ENCODE measurements at regions not wholly inside any gene's neighbourhood (a gene's known extent, or its start where the extent isn't known, plus 50 kb on each side); places are given as distances from the start of the nearest gene placed in this dataset.
A peak's percentile ranks its signal among the peaks of the same experiment; 100 is the strongest.

GRCh38 chr11:92735039-92735438, 234.4 kb upstream of the MTNR1B start:
- 73% methylated on average over 1 of the region's 1 CpG for WGBS
- no peaks in the 10 kb centered on the region for H3K9me3 ChIP-seq (ENCODE audit: control insufficient read depth in 4 of 4, low read length in 3 of 4)
- no peak for DNase-seq (ENCODE audit: low spot score)
- no peaks in the 10 kb centered on the region for H3K36me3 ChIP-seq (ENCODE audit: control insufficient read depth in 4 of 4, insufficient read depth in 3 of 4, low read depth in 1 of 4, low read length in 3 of 4)
- TF ChIP-seq HNF4G (IDR thresholded peaks at IDR 0.05), result no peak
- peak; percentile 31 for TF ChIP-seq CTCF (IDR thresholded peaks at IDR 0.05; ENCODE audit: low read depth, low read length, missing input control)
- no peak for TF ChIP-seq FOXA2 (IDR thresholded peaks at IDR 0.05)
- TF ChIP-seq NR2F2 (IDR thresholded peaks at IDR 0.05), result no peak
- TF ChIP-seq RAD21 (IDR thresholded peaks at IDR 0.05), result peak; percentile 32 to 58
- H3K27me3 ChIP-seq (ENCODE audit: control insufficient read depth in 4 of 4, insufficient read depth in 4 of 4, low read length in 3 of 4), result no peaks in the 10 kb centered on the region
- H3K4me3 ChIP-seq (ENCODE audit: low read depth in 1 of 3, low read length in 3 of 3), result no peak overlapping the region
- H3K4me1 ChIP-seq (ENCODE audit: control insufficient read depth in 4 of 4, insufficient read depth in 4 of 4, low read length in 3 of 4), result no peaks in the 10 kb centered on the region
- no peak overlapping the region for H3K27ac ChIP-seq (ENCODE audit: low read depth in 1 of 2, low read length in 2 of 2)
- H3K9ac ChIP-seq (ENCODE audit: low read depth in 1 of 2, low read length in 2 of 2), result no peak overlapping the region

GRCh38 chr11:92738276-92738675, 231.2 kb upstream of the MTNR1B start:
- Histone ChIP-seq H3K4me3 (ENCODE audit: low read depth in 1 of 3, low read length in 3 of 3) (no peak overlapping the region), H3K4me1 (ENCODE audit: control insufficient read depth in 4 of 4, insufficient read depth in 4 of 4, low read length in 3 of 4) (no peaks in the 10 kb centered on the region), H3K27me3 (ENCODE audit: control insufficient read depth in 4 of 4, insufficient read depth in 4 of 4, low read length in 3 of 4) (no peaks in the 10 kb centered on the region), H3K9me3 (ENCODE audit: control insufficient read depth in 4 of 4, low read length in 3 of 4) (no peaks in the 10 kb centered on the region), H3K27ac (ENCODE audit: low read depth in 1 of 2, low read length in 2 of 2) (no peak overlapping the region), H3K9ac (ENCODE audit: low read depth in 1 of 2, low read length in 2 of 2) (no peak overlapping the region), H3K36me3 (ENCODE audit: control insufficient read depth in 4 of 4, insufficient read depth in 3 of 4, low read depth in 1 of 4, low read length in 3 of 4) (no peaks in the 10 kb centered on the region)
- 89% methylated on average over 4 of the region's 4 CpGs for WGBS
- DNase-seq (ENCODE audit: low spot score), result no peak
- TF ChIP-seq GABPA (IDR thresholded peaks at IDR 0.05 in 1 of 2, conservative IDR thresholded peaks at IDR 0.05 in 1 of 2) (no peak), REST (IDR thresholded peaks at IDR 0.05) (no peak)

GRCh38 chr11:92739041-92739440, 230.4 kb upstream of the MTNR1B start:
- H3K27ac ChIP-seq (ENCODE audit: low read depth in 1 of 2, low read length in 2 of 2), result no peak overlapping the region
- no peak for DNase-seq (ENCODE audit: low spot score)
- no peaks in the 10 kb centered on the region for H3K9me3 ChIP-seq (ENCODE audit: control insufficient read depth in 4 of 4, low read length in 3 of 4)
- H3K4me3 ChIP-seq (ENCODE audit: low read depth in 1 of 3, low read length in 3 of 3), result no peak overlapping the region
- TF ChIP-seq RXRA (IDR thresholded peaks at IDR 0.05), result no peak
- TF ChIP-seq HNF4G (IDR thresholded peaks at IDR 0.05), result no peak
- no peaks in the 10 kb centered on the region for H3K36me3 ChIP-seq (ENCODE audit: control insufficient read depth in 4 of 4, insufficient read depth in 3 of 4, low read depth in 1 of 4, low read length in 3 of 4)
- no peak overlapping the region for H3K9ac ChIP-seq (ENCODE audit: low read depth in 1 of 2, low read length in 2 of 2)
- no peaks in the 10 kb centered on the region for H3K27me3 ChIP-seq (ENCODE audit: control insufficient read depth in 4 of 4, insufficient read depth in 4 of 4, low read length in 3 of 4)
- no peaks in the 10 kb centered on the region for H3K4me1 ChIP-seq (ENCODE audit: control insufficient read depth in 4 of 4, insufficient read depth in 4 of 4, low read length in 3 of 4)

- Histone ChIP-seq H3K9me3 (ENCODE audit: control insufficient read depth in 4 of 4, low read length in 3 of 4) (no peaks in the 10 kb centered on the region), H3K4me3 (ENCODE audit: low read depth in 1 of 3, low read length in 3 of 3) (no peak overlapping the region), H3K4me1 (ENCODE audit: control insufficient read depth in 4 of 4, insufficient read depth in 4 of 4, low read length in 3 of 4) (no peaks in the 10 kb centered on the region), H3K36me3 (ENCODE audit: control insufficient read depth in 4 of 4, insufficient read depth in 3 of 4, low read depth in 1 of 4, low read length in 3 of 4) (no peaks in the 10 kb centered on the region), H3K27me3 (ENCODE audit: control insufficient read depth in 4 of 4, insufficient read depth in 4 of 4, low read length in 3 of 4) (no peaks in the 10 kb centered on the region), H3K9ac (ENCODE audit: low read depth in 1 of 2, low read length in 2 of 2) (no peak overlapping the region), H3K27ac (ENCODE audit: low read depth in 1 of 2, low read length in 2 of 2) (no peak overlapping the region)
- 78% methylated on average over 2 of the region's 2 CpGs for WGBS
- DNase-seq (ENCODE audit: low spot score), result no peak
- no peak for TF ChIP-seq HNF4A (conservative IDR thresholded peaks at IDR 0.05)
- TF ChIP-seq EGR1 (IDR thresholded peaks at IDR 0.05; ENCODE audit: low read depth in 2 of 2), result no peak
- TF ChIP-seq RAD21 (IDR thresholded peaks at IDR 0.05), result no peak
- TF ChIP-seq FOXA1 (IDR thresholded peaks at IDR 0.05), result no peak
- TF ChIP-seq JUND (IDR thresholded peaks at IDR 0.05), result no peak
- TF ChIP-seq ATF3 (IDR thresholded peaks at IDR 0.05), result no peak
- TF ChIP-seq FOXA2 (IDR thresholded peaks at IDR 0.05), result no peak
- TF ChIP-seq HNF4G (IDR thresholded peaks at IDR 0.05), result no peak
- TF ChIP-seq SP1 (IDR thresholded peaks at IDR 0.05), result no peak
- TF ChIP-seq RXRA (IDR thresholded peaks at IDR 0.05), result no peak
- TF ChIP-seq CTCF (IDR thresholded peaks at IDR 0.05; ENCODE audit: low read depth, low read length, missing input control), result no peak
Measured at GRCh38 chr11:92739491-92739890, 230.0 kb upstream of the MTNR1B start.

Measured in liver (tissue), 8 donors.